GM12878 (cell line): ENCODE measurements at regions not wholly inside any gene's neighbourhood (a gene's known extent, or its start where the extent isn't known, plus 50 kb on each side); places are given as distances from the start of the nearest gene placed in this dataset.

Experiments used
- ATAC-seq: fragments of 200-7000 bp; cut with Tn5 transposase; 3 replicates; pipeline ENCODE4 v1.9.1; 2020; ENCODE audit warnings: mild to moderate bottlenecking, moderate library complexity
- BruUV-seq: library from RNA; stranded (reverse); fragments of 400-500 nt; replicated peaks from 2 replicates; lab custom pipeline; 2021; lab: Mats Ljungman, UMichigan
- CTCF ChIA-PET: fragments of 300-600 bp; sonication (Branson Sonifier 250); formaldehyde crosslinking; extraction: SDS; loops from one replicate; lab custom pipeline; 2021; ENCODE audit warnings: inconsistent platforms; lab: Yijun Ruan, JAX
- POLR2A ChIA-PET: fragments of 350-600 bp; formaldehyde crosslinking; extraction: SDS; loops from one replicate; lab custom pipeline; 2021; ENCODE audit warnings: inconsistent platforms; lab: Charles Lee
- RAD21 ChIA-PET: fragments of 300-600 bp; sonication (Branson Sonifier 250); formaldehyde crosslinking; loops from one replicate; lab custom pipeline; 2023; ENCODE audit warnings: antibody characterized with exemption; ENCODE audit not compliant: unreplicated experiment; lab: Charles Lee
- SMC1A ChIA-PET: fragments of 300-600 bp; sonication (Branson Sonifier 250); formaldehyde crosslinking; loops from one replicate; lab custom pipeline; 2023; ENCODE audit not compliant: unreplicated experiment, uncharacterized antibody; lab: Charles Lee
- DNase-seq: peaks from one replicate; pipeline ENCODE4 v3.0.0-alpha.2; 2011; ENCODE audit warnings: low read depth, low spot score
- FAIRE-seq: peaks from 3 replicates; lab custom pipeline; 2011; peaks lifted over from hg19 to GRCh38; lab: Jason Lieb, UNC
- H2AFZ ChIP-seq: 2 replicates; pipeline ENCODE4 v1.6.0; 2011; ENCODE audit warnings: low read depth, low read length, control low read depth; ENCODE audit not compliant: control insufficient read depth
- H3K27ac ChIP-seq: 2 replicates; pipeline ENCODE4 v1.5.1; 2011; ENCODE audit warnings: control low read depth; ENCODE audit not compliant: control insufficient read depth, insufficient read depth
- H3K27me3 ChIP-seq, 2 experiments: replicated peaks in 1 of 2; 2 replicates each; pipeline versions ENCODE4 v1.6.0 to v1.6.1; 2011; ENCODE audit warnings: low read length in 1 of 2; ENCODE audit not compliant: control insufficient read depth in 2 of 2, insufficient read depth in 2 of 2
- H3K36me3 ChIP-seq, 2 experiments: 2 replicates each; pipeline ENCODE4 v1.5.1; 2011; ENCODE audit warnings: low read length in 1 of 2; ENCODE audit not compliant: control insufficient read depth in 2 of 2, insufficient read depth in 2 of 2
- H3K4me1 ChIP-seq: 2 replicates; pipeline ENCODE4 v1.6.1; 2011; ENCODE audit warnings: mild to moderate bottlenecking, low read length, moderate library complexity, mixed read lengths; ENCODE audit not compliant: control insufficient read depth, insufficient read depth
- H3K4me2 ChIP-seq: 2 replicates; pipeline ENCODE4 v1.6.0; 2011; ENCODE audit warnings: control low read depth; ENCODE audit not compliant: control insufficient read depth, insufficient read depth
- H3K4me3 ChIP-seq: fragments of 200-600 bp; sonication (generic); 2 replicates; pipeline ENCODE4 v1.5.1; 2016
- H3K79me2 ChIP-seq: 2 replicates; pipeline ENCODE4 v1.6.0; 2011; ENCODE audit warnings: low read length; ENCODE audit not compliant: control insufficient read depth, insufficient read depth
- H3K9ac ChIP-seq: 2 replicates; pipeline ENCODE4 v1.8.0; 2011; ENCODE audit warnings: low read length, control low read depth, mixed read lengths; ENCODE audit not compliant: control insufficient read depth, insufficient read depth
- H3K9me3 ChIP-seq: replicated peaks from 3 replicates; pipeline ENCODE4 v1.5.1; 2011; ENCODE audit warnings: mild to moderate bottlenecking, low read length; ENCODE audit not compliant: control insufficient read depth, insufficient read depth
- H4K20me1 ChIP-seq: 2 replicates; pipeline ENCODE4 v1.6.0; 2011; ENCODE audit not compliant: control insufficient read depth, insufficient read depth
- CHD4 ChIP-seq: fragments of 200-600 bp; sonication (generic); IDR thresholded peaks from 2 replicates; pipeline ENCODE4 v1.6.1; 2016; ENCODE audit warnings: mild to moderate bottlenecking
- CREM ChIP-seq: IDR thresholded peaks from 2 replicates; pipeline ENCODE4 v1.6.1; 2014; ENCODE audit warnings: antibody characterized with exemption, low read depth
- EP300 ChIP-seq, 2 experiments: fragments of 150-350 bp in 1 of 2; IDR thresholded peaks; 2 replicates each; pipeline ENCODE4 v1.6.1; 2011 to 2012; ENCODE audit warnings: low read depth in 2 of 2, low read length in 2 of 2, borderline replicate concordance in 1 of 2, improper control_type of control experiment in 1 of 2, inconsistent platforms in 1 of 2; ENCODE audit not compliant: control insufficient read depth in 1 of 2
- ETV6 ChIP-seq, 2 experiments: fragments of 450-650 bp in 1 of 2; IDR thresholded peaks in 1 of 2; conservative IDR thresholded peaks in 1 of 2; 2 replicates each; pipeline ENCODE4 v1.6.1; 2014; ENCODE audit warnings: antibody characterized with exemption in 1 of 2, borderline replicate concordance in 1 of 2, low read depth in 1 of 2, mild to moderate bottlenecking in 1 of 2, moderate library complexity in 1 of 2
- FOS ChIP-seq: IDR thresholded peaks from 3 replicates; pipeline ENCODE4 v1.6.1; 2011; ENCODE audit warnings: borderline replicate concordance; ENCODE audit not compliant: insufficient read length; ENCODE audit errors: extremely low read depth
- GATAD2B ChIP-seq: fragments of 450-650 bp; conservative IDR thresholded peaks from 2 replicates; pipeline ENCODE4 v1.6.1; 2017; ENCODE audit warnings: low read depth, mild to moderate bottlenecking, moderate library complexity
- HDGF ChIP-seq: fragments of 450-650 bp; IDR thresholded peaks from 2 replicates; pipeline ENCODE4 v1.6.1; 2016; ENCODE audit warnings: antibody characterized with exemption
- IKZF2 ChIP-seq, 2 experiments: fragments of 450-650 bp; IDR thresholded peaks; 2 replicates each; pipeline ENCODE4 v1.6.1; 2017; ENCODE audit warnings: mild to moderate bottlenecking in 2 of 2, moderate library complexity in 2 of 2
- KAT2A ChIP-seq: conservative IDR thresholded peaks from 2 replicates; pipeline ENCODE4 v1.6.1; 2011; ENCODE audit warnings: low read depth, low read length; ENCODE audit not compliant: control insufficient read depth
- KLF5 ChIP-seq: fragments of 450-650 bp; IDR thresholded peaks from 2 replicates; pipeline ENCODE4 v1.6.1; 2014; ENCODE audit warnings: mild to moderate bottlenecking; ENCODE audit not compliant: partially characterized antibody
- MEF2B ChIP-seq: fragments of 450-650 bp; IDR thresholded peaks from 2 replicates; pipeline ENCODE4 v1.6.1; 2018; ENCODE audit warnings: mild to moderate bottlenecking, moderate library complexity; ENCODE audit not compliant: partially characterized antibody, poor library complexity, severe bottlenecking
- MXI1 ChIP-seq: fragments of 150-350 bp; IDR thresholded peaks from 2 replicates; pipeline ENCODE4 v1.6.1; 2011; ENCODE audit warnings: low read depth, mild to moderate bottlenecking, inconsistent platforms, low read length, improper control_type of control experiment
- RAD21 ChIP-seq: IDR thresholded peaks from 2 replicates; pipeline ENCODE4 v1.6.1; 2011; ENCODE audit warnings: mild to moderate bottlenecking, low read depth, low read length, moderate library complexity; ENCODE audit not compliant: insufficient read depth
- SIX5 ChIP-seq: IDR thresholded peaks from 2 replicates; pipeline ENCODE4 v1.6.1; 2011; ENCODE audit warnings: mild to moderate bottlenecking, low read depth, low read length, moderate library complexity; ENCODE audit not compliant: severe bottlenecking
- SUZ12 ChIP-seq: fragments of 200-600 bp; sonication (generic); IDR thresholded peaks from one replicate; pipeline ENCODE4 v1.6.1; 2018; ENCODE audit warnings: antibody characterized with exemption, mild to moderate bottlenecking; ENCODE audit not compliant: unreplicated experiment
- TBL1XR1 ChIP-seq: IDR thresholded peaks from 2 replicates; pipeline ENCODE4 v1.6.1; 2012; ENCODE audit warnings: low read depth, low read length, improper control_type of control experiment
- ZBED1 ChIP-seq: IDR thresholded peaks from 2 replicates; pipeline ENCODE4 v1.6.1; 2016; ENCODE audit warnings: borderline replicate concordance
- ZNF24 ChIP-seq: fragments of 450-650 bp; IDR thresholded peaks from 2 replicates; pipeline ENCODE4 v1.6.1; 2017; ENCODE audit warnings: antibody characterized with exemption, mild to moderate bottlenecking
- WGBS: methylation state at CpG from one replicate; pipeline ENCODE4 v1.1.6; 2016; ENCODE audit warnings: low lambda C conversion rate; ENCODE audit not compliant: insufficient replicate concordance, insufficient coverage; ENCODE audit errors: missing lambda C conversion rate; 5-methylcytosine and 5-hydroxymethylcytosine counted together
- in situ Hi-C: fragments of 300-500 bp; cut with MboI; formaldehyde crosslinking; loops from 9 replicates; pipeline ENCODE4 v1.14.3; 2018; ENCODE audit warnings: mixed read lengths
- intact Hi-C: fragments of 100-400 bp; cut with micrococcal nuclease; formaldehyde crosslinking; loops from one replicate; pipeline ENCODE4 v1.14.2; 2022; ENCODE audit not compliant: unreplicated experiment
- TF ChIP-seq, protein P1 (sequence below): fragments of 450-650 bp; IDR thresholded peaks from 2 replicates; pipeline ENCODE4 v1.6.1; 2014; ENCODE audit warnings: mild to moderate bottlenecking
- TF ChIP-seq, protein P2 (sequence below): fragments of 450-650 bp; IDR thresholded peaks from 2 replicates; pipeline ENCODE4 v1.6.1; 2017; ENCODE audit warnings: mild to moderate bottlenecking
- TF ChIP-seq, protein P3 (sequence below): IDR thresholded peaks from 2 replicates; pipeline ENCODE4 v1.6.1; 2011; ENCODE audit warnings: low read depth, mild to moderate bottlenecking, low read length, moderate library complexity, borderline replicate concordance; ENCODE audit errors: extremely low read depth

DNA sequence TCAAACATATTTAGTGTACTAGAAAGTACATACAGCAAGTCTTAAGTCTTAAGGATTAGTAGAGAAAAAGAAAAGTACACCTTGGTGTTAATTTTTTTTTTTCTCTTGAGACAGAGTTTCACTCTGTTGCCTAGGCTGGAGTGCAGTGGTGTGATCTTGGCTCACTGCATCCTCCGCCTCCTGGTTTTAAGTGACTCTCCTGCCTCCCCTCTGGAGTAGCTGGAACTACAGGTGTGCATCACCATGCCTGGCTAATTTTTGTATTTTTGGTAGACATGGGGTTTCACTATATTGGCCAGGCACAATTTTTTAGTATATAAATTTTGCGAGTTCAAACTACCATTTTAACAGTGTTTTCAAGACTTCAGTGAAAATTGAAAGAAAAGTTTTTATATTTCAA lies 1941.1 kb upstream of the CDH6 start (continued):
- TF ChIP-seq SUZ12, result no peak
- no peak for TF ChIP-seq CREM
- TF ChIP-seq EP300 (IDR thresholded peaks at IDR 0.05; ENCODE audit: borderline replicate concordance in 1 of 2, control insufficient read depth in 1 of 2, low read depth in 2 of 2, low read length in 2 of 2), result no peak
- no peak for TF ChIP-seq ETV6 (conservative IDR thresholded peaks at IDR 0.05 in 1 of 2, IDR thresholded peaks at IDR 0.05 in 1 of 2; ENCODE audit: borderline replicate concordance in 1 of 2, low read depth in 1 of 2)
- TF ChIP-seq, all 136 proteins: peak for 0

DNA sequence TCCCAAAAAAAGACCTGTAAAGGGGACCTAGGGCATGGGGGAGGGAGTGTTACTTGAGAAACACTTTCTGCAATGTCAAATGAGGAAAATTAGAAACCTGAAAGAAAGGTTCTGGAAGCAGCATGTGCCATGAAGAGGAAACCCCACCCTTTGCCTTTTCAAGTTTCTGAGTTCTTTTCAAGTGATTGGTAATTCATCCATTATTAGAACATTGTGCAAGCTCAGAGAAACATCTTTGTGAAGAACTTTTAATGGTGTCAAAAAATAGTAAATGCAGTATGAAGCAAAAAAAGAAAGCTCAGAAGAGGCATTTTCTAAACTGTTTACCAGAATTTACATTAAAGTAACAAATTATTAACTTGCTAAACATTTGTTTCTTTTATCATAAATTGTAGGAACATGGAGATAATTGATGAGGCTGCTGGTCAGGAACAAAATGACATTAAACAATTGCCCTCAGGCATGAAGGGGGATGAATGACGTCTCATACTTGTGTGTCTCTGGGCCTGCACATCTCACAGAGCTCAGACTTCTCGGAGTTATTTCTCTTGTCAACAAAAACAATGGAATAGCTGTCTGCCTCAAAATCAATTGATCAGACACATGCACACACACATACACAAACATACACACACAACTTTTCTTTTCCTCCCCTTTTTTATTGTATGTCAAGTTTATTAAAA lies 1946.0 kb upstream of the CDH6 start:
- Histone ChIP-seq H3K9me3 (no peaks in the 10 kb centered on the region), H2AFZ (no peak overlapping the region), H3K4me3 (no peak overlapping the region), H4K20me1 (no peaks in the 10 kb centered on the region), H3K79me2 (no peaks in the 10 kb centered on the region), H3K9ac (no peak overlapping the region), H3K36me3 (no peaks in the 10 kb centered on the region), H3K27ac (no peak overlapping the region), H3K27me3 (no peaks in the 10 kb centered on the region), H3K4me2 (no peak overlapping the region), H3K4me1 (no peaks in the 10 kb centered on the region)
- in situ Hi-C loops, result no loop called here
- POLR2A ChIA-PET, result no interaction called here
- no peak for DNase-seq
- intact Hi-C loops, result no loop called here
- no peak for ATAC-seq
- CTCF ChIA-PET, result no interaction called here
- SMC1A ChIA-PET, result interaction anchor here (1.3 kb wide), 1 partner anchor 15 kb away, joined by 4 read pairs; no protein-coding TSS in a partner anchor
- RAD21 ChIA-PET, result no interaction called here
- no peak for FAIRE-seq
- no TSS peak for BruUV-seq
- WGBS, result 0% methylated on average over 2 of the region's 2 CpGs
- TF ChIP-seq TBL1XR1, result no peak
- TF ChIP-seq ZNF24, result no peak
- TF ChIP-seq HDGF, result no peak
- no peak for TF ChIP-seq SIX5
- TF ChIP-seq, protein P1, sequence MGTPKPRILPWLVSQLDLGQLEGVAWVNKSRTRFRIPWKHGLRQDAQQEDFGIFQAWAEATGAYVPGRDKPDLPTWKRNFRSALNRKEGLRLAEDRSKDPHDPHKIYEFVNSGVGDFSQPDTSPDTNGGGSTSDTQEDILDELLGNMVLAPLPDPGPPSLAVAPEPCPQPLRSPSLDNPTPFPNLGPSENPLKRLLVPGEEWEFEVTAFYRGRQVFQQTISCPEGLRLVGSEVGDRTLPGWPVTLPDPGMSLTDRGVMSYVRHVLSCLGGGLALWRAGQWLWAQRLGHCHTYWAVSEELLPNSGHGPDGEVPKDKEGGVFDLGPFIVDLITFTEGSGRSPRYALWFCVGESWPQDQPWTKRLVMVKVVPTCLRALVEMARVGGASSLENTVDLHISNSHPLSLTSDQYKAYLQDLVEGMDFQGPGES, result no peak
- TF ChIP-seq KAT2A, result no peak
- no peak for TF ChIP-seq CHD4
- TF ChIP-seq ZBED1, result no peak
- TF ChIP-seq MEF2B, result no peak
- TF ChIP-seq GATAD2B, result no peak
- TF ChIP-seq, protein P2, sequence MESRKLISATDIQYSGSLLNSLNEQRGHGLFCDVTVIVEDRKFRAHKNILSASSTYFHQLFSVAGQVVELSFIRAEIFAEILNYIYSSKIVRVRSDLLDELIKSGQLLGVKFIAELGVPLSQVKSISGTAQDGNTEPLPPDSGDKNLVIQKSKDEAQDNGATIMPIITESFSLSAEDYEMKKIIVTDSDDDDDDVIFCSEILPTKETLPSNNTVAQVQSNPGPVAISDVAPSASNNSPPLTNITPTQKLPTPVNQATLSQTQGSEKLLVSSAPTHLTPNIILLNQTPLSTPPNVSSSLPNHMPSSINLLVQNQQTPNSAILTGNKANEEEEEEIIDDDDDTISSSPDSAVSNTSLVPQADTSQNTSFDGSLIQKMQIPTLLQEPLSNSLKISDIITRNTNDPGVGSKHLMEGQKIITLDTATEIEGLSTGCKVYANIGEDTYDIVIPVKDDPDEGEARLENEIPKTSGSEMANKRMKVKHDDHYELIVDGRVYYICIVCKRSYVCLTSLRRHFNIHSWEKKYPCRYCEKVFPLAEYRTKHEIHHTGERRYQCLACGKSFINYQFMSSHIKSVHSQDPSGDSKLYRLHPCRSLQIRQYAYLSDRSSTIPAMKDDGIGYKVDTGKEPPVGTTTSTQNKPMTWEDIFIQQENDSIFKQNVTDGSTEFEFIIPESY, result no peak
- TF ChIP-seq RAD21, result no peak
- TF ChIP-seq, protein P3, sequence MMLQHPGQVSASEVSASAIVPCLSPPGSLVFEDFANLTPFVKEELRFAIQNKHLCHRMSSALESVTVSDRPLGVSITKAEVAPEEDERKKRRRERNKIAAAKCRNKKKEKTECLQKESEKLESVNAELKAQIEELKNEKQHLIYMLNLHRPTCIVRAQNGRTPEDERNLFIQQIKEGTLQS, result no peak
- TF ChIP-seq FOS, result no peak
- no peak for TF ChIP-seq IKZF2 (IDR thresholded peaks at IDR 0.05)
- TF ChIP-seq KLF5, result no peak
- no peak for TF ChIP-seq MXI1
